Renal pelvis (tissue), 1 donor: ENCODE measurements at regions not wholly inside any gene's neighbourhood (a gene's known extent, or its start where the extent isn't known, plus 50 kb on each side); places are given as distances from the start of the nearest gene placed in this dataset.
"Not testable (repeated sequence)": the region's sequence is repeated elsewhere in the genome, so short reads cannot be mapped to it uniquely, and the experiment has no call there.

Experiments
- DNase-seq: peaks from one replicate; pipeline ENCODE4 v3.0.0-alpha.2; 2013

DNA sequence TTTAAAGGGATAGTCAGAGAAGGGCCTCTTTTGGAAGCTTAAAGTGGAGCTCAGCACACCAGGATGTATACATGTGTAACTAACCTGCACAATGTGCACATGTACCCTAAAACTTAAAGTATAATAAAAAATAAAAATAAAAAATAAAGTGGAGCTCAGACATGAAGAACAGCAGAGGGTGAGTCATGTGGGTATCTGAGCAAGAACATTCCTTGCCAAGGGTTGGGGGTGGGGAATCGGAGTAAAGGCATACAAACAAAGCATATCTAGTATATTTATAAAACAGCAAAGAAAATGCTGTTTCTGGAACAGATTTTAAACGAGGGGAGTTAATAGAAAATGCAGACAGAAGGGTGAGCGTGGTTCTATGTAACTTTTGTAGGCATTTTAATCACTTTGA lies 562.6 kb upstream of the ANO3 start:
- DNase-seq = no peak

DNA sequence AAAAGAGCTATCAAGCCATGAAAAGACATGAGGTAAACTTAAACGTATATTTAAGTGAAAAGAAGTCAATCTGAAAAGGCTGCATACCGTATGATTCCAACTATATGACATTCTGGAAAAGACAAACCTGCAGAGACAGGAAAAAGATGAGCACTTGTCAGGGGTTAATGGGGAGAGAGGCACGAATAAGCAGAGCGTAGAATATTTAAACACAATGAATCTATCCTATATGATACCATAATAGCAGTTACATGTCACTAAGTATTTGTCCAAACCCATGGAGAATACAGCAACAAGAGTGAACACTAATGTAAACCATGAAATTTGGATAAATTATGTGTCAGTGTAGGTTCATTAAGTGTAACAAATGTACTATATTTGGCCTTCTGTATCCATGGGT lies 560.3 kb upstream of the ANO3 start:
- DNase-seq = no peak

DNA sequence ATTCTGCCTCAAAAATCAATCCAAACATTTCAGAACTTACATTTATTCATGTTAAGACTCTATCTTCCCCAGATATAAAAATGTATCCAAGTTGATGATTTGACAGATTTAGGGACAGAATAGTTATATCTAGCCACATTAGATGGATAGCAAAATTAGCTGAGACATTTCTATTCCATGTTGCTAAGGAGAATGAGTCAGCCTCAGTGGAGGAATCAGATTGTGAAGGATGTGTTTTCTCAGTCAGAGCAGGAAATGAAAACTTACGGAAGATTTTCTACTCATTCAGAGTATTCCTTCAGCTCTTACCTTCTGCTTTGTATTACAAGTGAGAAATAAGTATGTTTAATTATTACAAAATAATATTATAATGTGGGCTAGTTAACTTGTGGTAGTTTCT lies 556.3 kb upstream of the ANO3 start:
- no peak for DNase-seq

DNA sequence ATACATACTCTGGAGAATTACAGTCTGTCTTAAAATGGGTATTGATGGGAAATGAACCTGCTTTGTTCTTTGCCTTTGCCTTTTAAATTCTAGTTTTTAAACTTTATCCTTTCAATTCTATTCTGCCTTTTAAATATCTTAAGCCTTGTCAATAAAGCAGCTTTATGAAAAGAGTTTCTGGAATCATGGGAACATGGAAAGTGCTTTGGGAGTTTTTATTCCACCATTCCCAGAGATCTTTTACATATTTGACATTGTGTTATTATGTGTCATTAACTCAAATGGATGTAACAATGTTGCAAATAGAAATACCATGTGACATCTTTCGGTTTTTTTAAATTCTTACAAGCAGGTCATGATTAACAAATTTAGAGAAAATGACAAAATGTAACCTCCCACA lies 555.7 kb upstream of the ANO3 start:
- DNase-seq = no peak

DNA sequence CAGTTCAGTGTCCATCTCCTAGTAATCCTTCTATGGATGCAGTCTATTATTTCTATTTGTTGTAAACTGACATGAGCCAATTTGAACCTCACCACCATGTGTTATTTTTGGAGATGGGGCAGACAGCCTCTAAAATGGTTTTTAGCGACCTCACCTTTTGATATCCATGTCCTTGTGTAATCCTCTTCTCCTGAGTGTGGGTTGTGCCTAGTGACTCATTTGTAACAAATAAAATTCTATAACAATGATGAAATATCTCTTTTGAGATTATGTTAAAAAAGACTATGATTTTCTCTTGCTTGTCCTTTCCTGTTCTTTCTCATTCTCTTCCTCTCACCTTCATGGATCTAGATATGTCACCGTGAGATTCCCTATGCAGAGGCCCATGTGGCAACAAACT lies 554.6 kb upstream of the ANO3 start:
- no peak for DNase-seq

DNA sequence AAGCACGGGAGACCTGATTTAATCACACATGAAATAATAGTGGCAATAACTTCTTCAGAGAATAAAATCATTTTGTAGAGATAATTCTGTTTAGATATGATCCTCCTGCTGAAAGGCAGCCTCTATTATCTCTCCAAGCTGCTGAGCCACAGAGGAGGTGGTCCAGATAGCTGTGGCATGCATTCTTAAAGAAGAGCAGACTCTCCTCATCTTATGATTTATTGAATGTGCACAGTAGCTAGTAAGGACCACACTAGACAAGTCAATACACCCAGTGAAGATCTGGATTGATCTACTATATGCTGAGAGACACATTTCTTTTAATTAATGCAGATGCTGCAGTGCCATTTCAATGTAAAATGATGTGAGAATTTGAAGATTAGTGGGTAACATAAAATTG lies 552.9 kb upstream of the ANO3 start:
- no peak for DNase-seq

DNA sequence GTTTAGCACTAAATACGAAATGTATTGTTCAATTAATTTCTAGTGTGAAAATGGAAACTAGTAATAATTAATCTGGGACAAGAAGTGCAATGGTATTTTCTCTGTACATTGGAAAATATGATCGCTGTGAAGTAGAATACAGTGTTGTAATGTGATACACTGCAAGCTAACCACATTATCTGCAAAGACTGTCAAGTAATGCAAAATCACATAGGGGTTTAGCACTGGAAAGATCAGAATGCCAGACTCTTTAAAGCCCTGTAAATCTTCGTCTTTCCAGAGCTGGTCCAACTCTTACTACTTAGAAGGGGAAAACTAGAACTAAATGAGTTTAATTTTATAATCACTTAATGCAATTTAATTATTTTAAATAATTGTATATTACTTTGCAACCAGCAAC lies 544.5 kb upstream of the ANO3 start:
- DNase-seq = no peak

DNA sequence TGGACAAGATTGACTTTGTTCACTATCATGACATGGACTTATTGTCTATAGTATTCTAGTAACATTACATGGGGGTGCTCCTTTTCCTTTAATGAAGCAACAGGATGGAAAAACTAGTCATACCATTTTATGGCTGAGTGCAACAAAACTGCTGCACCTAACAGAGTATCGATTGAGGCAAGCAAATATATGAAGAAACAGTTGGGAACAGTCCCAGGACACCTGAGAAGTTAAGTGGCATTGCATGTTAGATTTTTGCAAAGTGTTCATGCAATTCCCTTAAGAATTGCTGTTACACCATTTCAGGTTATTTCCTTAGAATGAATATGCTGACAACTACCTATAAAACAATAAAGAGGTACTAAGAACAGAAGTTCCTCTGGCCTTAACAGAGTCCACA lies 541.5 kb upstream of the ANO3 start:
- no peak for DNase-seq

DNA sequence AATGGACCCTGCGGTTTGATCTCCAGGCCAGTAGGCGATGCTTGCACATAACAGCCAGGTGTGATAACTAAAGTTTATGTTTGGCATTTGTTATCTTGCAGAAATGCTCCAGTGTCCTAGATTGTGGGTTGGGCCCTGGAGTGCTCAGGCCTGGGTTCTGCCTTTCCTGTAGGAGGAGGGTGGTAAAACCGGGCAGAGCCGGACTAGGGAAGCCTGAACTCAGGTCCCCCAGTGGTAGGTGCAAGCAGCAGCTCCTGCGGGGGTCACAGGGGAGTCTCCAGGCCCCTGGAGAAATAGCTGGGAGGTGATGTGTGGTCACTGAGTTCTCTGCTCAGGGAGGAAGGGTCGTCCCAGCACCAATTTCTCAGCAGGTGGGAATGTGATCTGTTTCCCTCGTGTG lies 538.3 kb upstream of the ANO3 start:
- no peak for DNase-seq

DNA sequence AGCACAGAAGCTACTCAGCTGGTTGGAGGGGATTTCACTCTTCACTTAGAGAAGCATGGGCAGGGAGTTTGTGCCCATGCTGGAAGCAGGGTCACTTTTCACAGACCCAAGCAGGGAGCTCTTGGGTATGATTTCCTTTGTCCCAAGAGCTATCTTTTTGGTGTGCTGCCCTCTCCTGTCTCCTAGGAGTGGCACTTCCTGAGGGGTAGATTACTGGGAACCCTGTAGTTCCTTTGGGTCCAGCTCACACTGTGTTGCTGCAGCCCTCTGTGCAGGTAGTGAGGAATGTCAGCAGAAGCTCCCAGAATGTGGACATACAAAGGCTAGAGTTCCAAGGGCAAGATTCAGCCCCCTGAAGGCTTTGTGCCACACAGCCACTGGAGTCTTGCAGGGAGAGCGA lies 537.1 kb upstream of the ANO3 start:
- no peak for DNase-seq

DNA sequence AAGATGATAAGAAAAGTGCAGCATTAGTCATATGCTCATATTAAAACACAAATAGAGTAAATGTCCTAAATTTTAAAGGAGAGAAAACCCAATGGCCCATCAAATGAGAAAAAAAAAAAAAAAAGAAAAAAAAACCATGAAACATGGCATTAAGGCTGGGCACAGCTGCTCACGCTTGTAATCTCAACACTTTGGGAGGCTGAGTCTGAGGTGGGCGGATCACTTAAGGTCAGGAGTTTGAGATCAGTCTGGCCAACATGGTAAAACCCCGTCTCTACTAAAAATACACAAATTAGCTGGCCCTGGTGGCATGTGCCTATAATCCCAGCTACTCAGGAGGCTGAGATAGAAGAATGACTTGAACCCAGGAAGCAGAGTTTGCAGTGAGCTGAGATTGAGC lies 515.5 kb upstream of the ANO3 start:
- DNase-seq = no peak

DNA sequence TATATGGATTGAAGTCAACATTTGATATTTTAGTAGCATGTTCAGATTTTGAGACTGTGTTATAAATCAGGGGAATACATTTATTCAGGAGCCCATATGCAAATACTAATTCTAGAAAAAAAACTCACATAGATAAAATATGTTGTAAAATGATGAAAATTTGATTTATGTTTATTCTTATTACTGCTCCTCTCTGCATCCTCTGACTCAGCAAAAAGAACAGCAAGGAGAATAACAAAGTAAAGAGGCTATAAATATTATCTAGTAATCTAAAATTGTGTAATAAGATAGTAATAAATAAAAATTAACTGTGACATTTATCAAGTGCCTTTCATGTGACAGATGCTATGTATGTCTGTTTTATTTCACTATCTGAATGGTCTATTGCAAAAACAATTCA lies 507.2 kb upstream of the ANO3 start:
- DNase-seq = no peak

DNA sequence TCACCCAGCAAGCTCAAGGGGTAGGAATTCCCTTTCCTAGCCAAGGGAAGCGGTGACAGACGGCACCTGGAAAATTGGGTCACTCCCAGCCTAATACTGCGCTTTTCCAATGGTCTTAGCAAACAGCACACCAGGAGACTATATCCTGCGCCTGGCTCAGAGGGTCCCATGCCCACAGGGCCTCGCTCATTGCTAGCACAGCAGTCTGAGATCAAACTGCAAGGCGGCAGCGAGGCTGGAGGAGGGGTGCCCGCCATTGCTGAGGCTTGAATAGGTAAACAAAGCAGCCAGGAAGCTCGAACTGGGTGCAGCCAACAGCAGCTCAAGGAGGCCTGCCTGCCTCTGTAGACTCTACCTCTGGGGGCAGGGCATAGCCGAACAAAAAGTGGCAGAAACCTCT lies 500.4 kb upstream of the ANO3 start:
- not testable (repeated sequence) for DNase-seq

DNA sequence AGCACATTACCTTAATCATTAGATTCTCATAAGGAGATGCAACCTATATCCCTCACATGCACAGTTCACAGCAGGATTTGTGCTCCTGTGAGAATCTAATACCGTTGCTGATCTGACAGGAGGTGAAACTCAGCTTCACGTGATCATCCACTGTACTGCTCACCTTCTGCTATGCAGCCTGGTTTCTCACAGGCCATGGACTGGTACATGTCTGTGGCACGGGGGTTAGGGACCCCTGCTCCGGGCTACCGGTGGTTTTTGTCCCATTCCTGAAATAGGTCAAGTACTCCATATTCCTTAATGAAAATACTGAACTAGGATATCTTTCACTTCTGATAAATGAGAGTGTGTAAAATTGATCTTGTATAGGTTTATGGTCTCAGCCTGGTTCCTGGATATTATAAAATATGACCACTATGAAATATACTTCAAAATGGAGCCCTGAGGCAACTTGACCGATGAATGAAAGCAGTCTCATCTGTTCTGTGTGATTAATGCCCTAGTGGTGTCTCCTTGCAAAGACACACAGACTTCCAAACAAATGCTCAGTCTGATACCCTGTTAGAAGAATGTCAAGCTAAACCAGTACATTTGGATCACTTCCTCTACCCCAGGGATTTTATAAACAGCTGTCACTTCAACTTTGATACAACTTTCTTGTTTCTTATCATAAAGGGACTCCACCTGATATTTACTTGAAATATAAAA lies 492.9 kb upstream of the ANO3 start:
- no peak for DNase-seq

DNA sequence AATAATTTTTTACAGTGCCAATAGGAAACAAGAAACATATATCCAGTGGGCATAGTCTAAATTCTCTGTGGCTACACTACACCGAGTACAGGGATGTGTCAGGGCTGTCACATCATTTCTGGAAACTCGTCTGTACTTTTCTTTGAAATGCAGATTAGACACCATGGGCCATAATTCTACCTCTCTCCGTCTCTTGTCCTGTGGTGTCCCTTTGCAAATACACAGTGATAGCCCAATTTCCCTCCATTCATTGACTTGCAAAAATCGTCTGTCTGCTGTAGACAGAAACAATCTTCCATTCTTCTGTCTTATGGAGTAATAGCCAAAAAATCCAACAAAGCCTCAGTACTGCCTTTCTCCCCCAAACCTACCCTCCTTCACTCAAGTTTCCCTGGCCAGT lies 487.1 kb upstream of the ANO3 start:
- no peak for DNase-seq

DNA sequence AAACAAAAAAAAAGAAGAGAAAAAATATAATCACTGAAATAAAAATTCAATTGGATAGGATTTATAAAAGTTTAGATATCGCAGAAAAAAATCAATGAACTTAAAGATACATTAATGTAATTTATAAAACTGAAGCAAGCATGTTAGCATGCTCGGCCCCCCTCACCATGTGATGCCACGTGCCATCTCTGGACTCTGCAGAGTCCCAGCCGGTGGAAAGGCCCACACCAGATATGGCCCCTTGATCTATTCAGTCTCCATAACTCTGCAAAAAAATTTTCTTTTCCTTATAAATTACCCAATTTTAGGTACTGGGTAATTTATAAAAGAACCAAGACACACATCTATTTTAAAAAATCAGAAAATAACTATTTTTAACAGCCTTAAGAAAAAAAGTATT lies 476.0 kb upstream of the ANO3 start:
- DNase-seq = no peak

DNA sequence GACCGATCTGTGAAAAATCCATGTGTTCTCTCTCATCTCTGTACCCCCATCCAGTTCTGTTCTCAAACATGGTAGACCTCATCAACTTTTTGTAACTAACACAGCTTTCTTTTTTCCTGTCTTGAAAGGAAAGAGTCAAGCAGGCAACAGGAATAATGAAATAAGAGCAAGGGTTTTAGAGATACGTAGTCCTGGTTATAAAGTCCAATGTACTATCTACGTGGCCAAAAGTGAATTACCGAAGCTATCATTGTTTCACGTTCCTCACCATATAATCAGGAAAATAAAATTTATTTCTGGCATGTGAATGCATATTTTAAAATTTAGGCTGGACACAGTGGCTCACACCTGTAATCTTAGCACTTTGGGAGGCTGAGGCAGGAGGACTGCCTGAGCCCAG lies 472.2 kb upstream of the ANO3 start:
- no peak for DNase-seq

DNA sequence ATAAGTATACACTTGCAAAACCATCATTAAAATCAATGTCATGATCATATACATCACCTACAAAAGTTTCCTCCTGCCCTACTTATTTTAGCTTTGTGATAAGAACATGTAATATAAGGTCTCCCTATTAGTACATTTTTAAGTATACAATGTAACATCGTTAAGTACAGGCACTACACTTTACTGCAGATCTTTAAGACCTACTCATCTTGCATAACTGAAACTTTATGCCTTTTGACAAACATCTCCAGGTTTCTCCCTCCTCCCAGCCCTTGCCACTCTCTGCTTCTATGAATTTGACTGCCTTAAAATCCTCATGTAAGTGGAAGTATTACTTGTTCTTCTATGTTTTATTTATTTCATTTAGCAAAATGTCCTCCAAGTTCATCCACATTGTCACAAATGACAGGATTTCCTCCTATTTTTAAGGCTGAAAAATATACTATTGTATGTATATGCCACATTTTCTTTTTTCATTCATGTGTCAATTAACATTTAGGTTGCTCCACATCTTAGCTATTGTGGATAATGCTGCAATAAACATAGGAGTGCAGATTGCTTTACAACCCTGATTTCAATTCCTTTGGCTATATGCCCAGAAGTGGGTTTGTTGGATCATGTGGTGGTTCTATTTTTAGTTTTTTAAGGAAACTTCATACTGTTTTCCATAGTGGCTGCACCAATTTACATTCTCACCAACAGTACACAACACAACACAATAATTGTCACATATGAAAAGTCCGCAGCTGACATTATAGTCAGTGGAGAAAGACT lies 471.1 kb upstream of the ANO3 start:
- DNase-seq = peak; percentile 67

DNA sequence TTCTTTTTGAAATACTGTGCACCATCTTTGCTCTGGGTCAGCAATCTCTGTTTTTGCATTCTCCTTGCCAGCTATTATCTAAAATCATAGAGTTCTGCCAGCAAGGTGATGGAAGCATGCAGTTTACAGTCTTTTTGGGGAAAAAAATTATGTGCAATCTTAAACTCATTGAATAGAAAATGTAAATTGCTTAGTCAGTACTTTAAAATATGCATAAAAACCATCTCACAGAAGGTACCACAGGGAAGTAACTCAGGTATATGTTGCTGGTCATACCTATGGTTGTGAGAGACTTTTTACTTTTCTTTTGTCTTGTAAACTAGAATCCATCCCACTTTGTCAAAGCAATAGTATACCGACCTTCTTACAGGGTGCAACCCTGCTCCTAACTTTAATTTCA lies 469.8 kb upstream of the ANO3 start:
- DNase-seq = no peak

DNA sequence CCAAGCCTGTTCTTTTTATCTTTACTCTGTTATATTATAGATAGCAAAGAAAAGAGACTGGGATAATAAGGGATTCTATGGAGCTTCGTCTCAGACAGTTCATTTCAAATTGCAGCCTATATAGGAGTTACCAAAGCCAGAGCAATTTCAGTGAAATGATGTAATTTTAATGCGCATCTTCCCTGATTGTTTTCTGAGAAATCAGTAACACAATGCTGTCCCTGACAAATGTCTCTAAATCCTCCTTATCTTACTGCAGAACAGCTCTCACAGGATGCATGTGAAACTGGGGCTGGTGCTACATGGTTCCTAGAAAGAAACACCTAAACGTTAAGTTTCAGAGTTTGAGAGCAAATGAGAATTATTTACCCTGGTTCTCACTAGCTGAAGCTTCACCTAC lies 467.9 kb upstream of the ANO3 start:
- no peak for DNase-seq

DNA sequence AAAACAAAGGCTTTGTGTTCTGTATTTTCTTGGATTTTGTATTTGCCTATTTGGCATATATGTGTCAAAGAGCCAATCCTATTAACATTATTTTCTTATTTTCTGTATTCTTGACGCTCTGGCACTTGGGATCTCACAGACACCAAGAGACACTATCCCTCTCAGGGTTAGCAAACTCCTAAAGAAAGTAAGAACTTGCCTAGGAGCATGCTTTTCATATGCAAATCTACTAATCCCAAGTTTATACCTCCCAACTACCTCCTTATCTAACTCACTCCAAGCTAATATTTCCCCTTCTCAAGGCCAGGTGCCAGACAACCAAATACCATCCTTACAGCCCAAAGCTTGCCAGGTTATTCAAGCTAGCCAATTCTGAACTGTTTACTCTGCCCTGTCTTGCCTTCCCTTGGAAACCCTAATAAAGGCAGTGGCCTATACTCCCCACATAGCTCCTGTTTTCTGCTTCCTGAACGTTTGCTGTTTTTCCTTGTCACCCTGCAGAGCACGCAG lies 455.4 kb upstream of the ANO3 start:
- no peak for DNase-seq

DNA sequence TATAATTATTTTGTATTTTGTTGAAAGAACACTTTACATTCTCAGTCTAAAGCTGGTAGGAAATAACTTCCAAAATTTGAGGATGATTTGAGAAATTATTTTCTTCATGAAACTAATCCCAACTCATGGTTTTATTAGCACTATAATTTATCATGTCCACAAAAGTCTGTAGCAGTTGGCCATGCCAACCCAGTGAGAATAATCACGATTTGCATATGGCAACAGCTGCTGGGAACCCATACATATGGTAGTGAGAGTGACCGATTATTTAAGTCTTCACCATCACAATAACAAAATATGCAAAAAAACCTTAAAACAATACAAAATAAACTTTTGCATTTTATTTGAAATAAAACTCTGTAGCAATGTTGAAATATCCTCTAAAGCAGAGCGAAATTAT lies 445.9 kb upstream of the ANO3 start:
- no peak for DNase-seq

DNA sequence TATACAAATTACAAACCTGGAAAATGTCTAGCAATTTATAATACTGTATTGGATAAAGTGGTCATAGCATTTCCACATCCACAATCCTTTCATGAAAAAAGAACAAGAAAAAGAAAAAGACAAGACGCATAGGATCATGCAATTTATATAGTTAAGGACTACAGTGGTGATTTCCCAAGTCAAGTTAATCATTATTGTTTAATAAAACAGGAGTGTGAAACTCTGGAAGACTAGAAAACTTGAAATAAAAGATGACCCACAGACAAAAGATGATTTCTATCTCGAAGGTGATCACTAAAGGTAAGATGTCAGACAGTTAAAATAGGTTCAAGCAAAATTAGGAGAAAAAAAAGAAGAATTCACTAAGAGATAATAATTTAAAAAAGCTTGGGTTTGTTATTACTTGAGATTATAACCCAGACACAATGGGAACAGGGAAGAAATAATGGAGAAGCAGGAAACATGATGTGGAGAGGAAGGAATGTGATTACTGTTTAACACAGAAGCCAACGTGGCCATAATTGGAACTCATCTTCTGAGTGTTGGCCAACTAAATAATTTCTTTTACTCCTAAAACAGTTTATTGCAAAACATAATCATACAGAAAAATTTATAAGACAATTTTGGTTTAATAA lies 441.2 kb upstream of the ANO3 start:
- no peak for DNase-seq
